Stimulated activated CD4-positive, alpha-beta T cell treated with anti-CD3 and anti-CD28 coated beads, TNF-alpha, amount 100 ng/mL, for 24 hours (primary cell): ENCODE measurements at regions not wholly inside any gene's neighbourhood (a gene's known extent, or its start where the extent isn't known, plus 50 kb on each side); places are given as distances from the start of the nearest gene placed in this dataset.
"Not testable (repeated sequence)": the region's sequence is repeated elsewhere in the genome, so short reads cannot be mapped to it uniquely, and the experiment has no call there.

Experiments used
- DNase-seq, 3 experiments: peaks; one replicate each; pipeline ENCODE4 v3.0.0-alpha.2; 2020; ENCODE audit warnings: low read depth in 3 of 3

DNA sequence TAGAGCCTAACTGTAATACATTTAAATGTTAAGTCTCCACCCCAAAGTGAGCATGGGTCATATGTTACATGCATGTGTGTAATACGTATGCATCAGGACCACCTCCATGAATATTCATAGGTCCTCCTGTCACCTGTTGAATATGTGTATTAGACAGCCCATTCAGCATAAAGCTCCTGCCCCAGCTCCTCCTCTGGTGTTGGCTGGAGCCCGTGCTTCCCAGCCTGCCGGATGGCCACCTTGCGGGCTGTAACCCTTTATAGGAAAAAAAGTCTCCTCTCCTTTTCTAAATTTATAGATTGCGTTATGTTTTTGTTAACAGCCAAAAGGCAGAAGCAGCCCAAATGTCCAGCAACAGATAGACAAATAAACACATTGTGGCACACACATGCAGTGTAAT lies 299.5 kb downstream of the MED10 start:
- DNase-seq = no peak

DNA sequence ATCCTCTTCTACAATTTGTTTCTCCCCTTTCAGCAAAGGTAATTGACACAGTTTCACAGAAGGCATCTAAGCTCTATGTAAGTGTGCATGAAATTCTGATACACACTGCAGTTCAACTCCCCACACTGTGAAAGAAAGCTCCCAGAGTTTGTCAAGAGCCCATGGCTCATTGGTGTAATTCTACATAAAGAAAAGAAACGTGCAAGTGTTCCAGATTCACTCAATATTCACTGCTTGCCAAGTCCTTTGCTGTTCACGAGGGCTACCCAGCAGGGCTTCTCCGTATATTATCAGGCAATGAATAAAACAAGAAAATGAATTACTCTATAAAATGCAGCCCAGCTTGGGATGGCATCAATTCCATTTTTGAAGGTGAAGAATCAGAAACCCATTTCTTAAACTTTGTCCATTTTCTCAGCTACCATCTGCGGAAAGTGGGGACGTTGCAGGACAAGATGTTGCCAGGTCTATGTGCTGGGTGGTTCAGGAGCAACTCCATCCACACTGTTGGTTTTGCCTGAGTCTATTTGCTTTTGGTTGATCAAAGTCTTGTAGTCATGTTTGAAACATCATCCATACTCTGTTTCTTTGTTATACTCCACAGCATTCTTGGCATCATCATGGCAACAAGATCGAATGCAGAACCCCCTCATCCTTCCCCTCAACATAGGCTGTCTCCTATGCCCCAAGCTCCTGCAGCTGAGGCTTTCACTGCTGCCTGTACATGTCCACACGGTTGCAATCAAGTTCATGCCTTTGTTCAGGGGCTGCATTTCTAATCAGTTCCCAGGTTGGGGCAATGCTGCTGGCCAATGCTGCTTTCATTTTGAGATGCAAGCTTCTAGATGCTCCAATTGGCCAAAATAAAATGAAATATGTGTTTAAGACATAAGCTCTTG lies 301.8 kb downstream of the MED10 start:
- DNase-seq = no peak

- DNase-seq = not testable (repeated sequence)
Observed at GRCh38 chr5:6072488-6072887, 305.9 kb downstream of the MED10 start.

DNA sequence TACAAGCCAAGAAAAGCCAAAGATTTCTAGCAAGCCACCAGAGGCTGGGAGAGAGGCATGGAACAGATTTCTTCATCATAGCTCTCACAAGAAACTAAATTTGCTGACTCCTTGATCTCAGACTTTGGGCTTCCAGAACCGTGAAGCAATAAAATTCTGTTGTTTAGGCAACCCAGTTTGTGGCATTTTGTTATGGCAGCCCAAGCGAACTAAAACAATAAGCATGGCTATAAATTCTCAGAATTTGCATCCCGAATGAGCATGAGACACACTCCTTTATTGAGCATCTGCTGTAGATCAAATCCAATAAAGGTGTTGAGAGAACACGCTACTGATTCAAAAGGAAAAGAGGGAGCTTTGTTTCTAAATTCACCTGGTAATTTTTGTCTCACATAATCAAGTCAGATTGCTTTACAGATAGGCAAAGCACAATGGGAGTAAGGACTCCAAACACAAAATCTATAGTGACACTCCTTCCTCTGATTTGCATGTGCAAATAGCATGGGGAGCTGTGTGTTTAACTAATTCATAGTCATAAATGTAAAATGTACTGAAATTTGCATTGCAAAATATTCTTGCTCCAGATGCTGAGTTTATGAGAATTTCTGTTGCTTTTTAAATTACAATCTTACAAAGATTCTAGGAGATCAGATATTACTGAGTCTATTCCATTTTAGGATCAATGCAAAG lies 308.7 kb downstream of the MED10 start:
- DNase-seq = no peak

DNA sequence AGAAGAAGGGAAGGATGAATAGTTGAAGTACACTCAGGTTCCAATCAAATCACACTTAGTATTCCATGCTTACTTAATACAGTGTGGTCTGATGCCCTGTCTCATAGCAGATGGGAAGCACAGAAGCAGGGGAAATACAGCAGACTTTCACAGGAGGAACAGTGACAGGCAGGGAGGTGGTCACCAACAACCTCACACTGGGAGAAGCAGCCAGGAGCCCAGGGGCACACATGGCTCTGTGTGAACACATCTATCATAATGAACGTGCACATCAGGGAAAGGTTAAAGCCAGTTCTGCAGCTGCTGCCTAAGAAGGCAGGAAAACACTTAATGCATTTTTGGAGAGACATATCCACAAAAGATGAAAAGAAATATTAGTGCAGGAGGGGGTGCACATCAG lies 312.3 kb downstream of the MED10 start:
- DNase-seq = no peak

- no peak for DNase-seq
Observed at GRCh38 chr5:6059137-6059800, 319.1 kb downstream of the MED10 start.

DNA sequence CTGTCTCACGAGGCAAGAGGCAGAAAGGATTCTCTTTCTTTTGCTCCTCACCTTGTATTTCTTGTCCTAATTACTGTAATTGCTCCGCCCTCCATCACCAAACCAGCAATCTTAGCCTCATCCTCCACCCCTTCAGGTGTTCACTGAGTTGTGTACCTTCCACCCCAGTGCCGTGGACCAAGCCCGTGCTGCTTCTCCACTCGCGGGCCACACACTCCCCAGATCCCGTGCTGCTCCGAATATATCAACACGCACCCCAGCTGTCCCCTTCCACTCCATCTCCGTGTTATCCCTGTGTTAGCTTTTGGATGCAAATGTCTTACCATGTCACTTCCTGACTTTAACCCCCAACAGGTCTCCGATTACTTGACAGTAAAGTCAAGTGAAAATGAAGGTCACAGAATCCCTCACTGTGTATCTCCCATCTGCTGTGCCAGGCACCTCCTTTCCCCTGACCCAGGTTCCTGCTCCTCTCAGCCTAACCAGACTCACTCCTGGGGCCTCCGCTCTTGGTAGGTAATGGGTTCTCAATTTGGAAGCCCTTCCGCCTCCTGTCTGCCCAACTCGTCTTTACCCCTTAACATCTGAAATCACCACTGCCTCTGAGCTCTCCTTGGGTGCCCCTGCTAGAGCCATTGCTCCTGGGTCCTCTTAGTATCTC lies 320.2 kb downstream of the MED10 start:
- no peak for DNase-seq

DNA sequence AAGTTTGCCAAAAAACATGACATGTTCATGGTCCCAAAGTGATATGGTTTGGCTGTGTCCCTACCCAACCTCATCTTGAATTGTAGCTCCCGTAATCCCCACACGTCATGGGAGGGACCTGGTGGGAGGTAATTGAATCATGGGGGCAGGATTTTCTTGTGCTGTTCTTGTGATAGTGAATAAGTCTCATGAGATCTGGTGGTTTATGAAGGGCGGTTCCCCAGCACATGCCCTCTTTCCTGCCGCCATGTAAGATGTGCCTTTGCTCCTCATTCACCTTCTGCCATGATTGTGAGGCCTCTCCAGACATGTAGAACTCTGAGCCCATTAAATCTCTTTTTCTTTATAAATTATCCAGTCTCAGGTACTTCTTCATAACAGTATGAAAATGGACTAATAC lies 322.1 kb downstream of the MED10 start:
- DNase-seq = no peak

DNA sequence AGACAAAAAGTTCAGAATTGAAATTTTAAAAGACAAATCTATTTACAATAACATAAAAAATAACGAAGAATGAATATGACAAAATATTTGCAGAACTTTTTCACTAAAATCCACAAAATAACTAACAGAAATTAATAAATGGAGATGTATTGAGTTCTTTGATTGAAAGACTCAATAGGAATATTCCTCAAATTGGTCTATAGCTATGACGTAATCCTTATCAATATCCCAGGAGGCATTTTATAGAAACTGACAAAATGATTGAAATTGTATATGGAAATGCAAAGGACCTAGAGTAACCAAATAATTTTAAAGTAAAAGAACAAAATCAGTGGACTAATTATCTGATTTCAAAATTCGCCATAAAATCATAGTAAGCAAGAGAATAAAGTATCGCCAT lies 328.7 kb downstream of the MED10 start:
- no peak for DNase-seq

DNA sequence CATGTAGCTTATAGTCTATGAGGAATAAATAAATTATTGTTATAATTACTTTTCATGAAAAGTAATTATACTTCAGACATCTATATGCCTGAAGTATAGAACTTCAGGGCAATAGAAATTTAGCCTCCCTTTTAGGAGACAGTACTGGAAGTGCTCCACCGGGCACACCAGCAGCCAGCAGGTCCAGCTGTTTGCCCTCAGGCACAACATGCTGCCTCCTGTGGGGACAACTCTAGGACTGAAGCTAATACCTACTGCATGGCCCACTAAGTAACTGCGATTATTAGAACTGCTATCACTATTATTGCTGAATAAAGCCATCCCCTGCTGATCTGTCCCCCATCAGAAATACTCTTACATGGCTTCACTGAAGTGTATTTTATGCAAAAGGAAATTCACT lies 329.6 kb downstream of the MED10 start:
- DNase-seq = no peak

GRCh38 chr5:6046296-6046967 lies 331.9 kb downstream of the MED10 start:
- DNase-seq = no peak

DNA sequence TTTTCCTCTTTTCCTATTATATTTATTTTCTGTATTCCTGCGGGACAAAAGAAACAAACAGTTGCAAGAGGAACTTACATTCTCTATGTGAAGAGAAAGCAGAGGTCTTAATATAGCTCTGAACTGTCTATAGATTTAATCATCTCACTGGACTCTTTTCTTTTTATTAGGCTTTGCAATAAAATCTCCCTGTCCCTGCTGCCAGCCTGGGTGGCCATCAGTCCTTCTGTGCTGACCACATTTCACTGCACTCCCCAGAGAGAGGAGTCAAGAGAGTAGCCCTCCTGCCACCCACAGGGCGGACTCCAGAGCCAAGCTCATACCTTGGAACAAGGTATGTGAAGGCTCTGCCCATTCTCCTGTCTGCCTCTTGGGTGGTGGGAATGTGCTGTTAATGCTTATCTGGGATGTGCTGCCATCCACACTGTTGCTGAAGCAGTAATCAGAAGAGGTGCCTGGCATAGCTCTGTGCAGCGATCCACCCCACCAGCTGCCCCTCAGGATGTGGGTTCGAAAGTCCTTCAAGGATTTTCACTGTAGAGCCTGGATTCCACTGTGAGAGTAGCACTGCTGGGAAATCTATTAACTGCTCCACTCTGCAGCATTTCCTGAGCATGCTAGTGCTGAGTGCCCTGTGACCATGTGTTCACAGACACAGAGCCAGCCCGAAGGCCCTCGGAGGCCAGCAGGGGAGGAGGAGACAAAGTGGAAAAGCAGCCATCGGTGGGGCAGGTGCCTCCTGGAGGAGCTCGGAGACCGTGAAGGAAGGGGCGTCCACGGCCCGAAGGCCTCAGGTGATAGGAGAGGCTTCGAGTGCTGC lies 334.6 kb downstream of the MED10 start:
- DNase-seq = no peak

DNA sequence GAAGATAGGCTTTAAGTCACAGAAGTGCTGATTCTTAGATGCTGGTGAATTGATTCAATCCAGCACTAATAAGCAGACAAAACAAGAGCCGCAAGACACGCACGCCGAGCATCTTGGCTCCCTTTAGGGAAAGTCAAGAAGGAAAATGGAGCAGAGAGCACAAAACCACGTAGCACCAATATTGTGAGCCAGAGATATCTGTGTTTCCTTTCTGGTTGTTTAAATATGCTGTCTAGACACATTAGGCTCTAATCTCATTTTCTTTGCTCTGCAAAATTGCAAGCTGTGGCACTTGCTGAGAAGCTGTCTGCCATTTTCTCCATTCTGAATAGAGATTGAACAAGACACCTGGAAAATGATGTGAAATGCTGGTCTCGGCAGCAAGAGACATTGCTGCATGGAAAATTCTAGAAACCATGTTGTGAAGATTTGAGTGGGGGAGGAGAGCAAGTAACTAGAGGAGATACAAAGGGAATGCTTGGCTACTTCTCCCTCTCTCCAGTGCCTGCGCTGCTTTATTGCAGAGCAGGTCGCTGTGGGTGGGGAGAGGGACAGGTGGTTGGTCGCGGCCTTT lies 336.3 kb downstream of the MED10 start:
- no peak for DNase-seq

- DNase-seq = no peak
Observed at GRCh38 chr5:6039111-6039510, 339.2 kb downstream of the MED10 start.

- no peak for DNase-seq
Observed at GRCh38 chr5:6036006-6036405, 342.3 kb downstream of the MED10 start.

DNA sequence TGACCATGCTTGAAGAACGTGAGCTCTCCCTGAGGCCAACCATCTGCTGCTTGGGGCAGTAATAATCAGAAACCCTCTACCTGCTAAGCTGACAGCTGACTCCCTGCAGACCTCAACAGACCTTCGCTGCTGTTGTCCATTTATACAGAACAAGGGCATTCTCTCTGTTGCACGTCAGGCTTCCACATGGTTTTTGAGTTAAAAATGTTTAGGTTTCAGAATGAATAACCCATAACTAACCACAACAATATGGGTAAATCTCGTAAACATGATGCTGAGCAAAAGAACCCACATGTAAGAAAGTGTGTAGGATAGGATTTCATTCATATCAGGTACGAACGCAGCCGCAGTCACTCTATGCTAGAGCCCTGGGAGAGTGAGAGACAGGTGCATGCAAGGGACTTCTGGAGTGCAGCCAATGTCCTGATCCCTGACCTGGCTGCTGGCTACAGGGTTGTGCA lies 348.5 kb downstream of the MED10 start:
- DNase-seq = no peak

- no peak for DNase-seq
Observed at GRCh38 chr5:6026766-6027406, 351.5 kb downstream of the MED10 start.

DNA sequence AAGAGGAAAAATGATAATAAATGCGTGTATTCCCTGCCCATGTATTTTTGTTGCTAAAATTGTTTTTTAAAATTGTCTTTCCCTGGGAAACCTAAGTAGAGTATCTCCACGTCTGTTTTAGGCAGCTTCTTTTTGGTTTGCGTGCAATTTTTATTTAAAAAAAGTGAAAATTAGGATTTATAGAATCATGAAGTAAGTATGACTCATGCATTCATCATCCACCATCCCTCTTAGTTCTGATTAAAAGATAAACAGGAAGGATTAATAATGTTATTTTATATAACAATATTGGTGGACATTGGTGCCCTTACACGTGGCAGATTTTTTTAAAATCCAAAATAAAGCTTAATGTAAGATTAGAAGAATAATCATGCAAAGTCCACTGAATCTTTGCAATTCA lies 358.7 kb downstream of the MED10 start:
- no peak for DNase-seq

DNA sequence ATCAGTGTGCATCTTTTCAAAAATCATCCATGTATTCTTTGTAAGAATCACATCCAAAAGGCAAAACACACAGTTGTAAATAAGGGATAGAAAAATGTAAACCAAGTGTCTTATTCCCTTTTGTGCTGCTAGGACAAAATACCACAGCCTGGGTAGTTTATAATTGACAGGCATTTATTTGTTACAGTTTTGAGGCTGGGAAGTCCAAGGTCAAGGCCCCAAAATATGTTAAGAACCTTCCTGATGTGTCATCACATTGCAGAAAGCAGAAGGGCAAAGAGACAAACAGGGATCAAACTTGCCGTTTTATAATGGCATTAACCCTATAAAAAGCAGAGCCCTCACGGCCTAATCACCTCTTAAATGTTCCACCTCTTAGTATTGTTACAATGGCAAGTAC lies 364.8 kb downstream of the MED10 start:
- DNase-seq = no peak

- no peak for DNase-seq
Observed at GRCh38 chr5:6011199-6011598, 367.1 kb downstream of the MED10 start.
